GM18502 (cell line): ENCODE measurements at regions not wholly inside any gene's neighbourhood (a gene's known extent, or its start where the extent isn't known, plus 50 kb on each side); places are given as distances from the start of the nearest gene placed in this dataset.
"Not testable (repeated sequence)": the region's sequence is repeated elsewhere in the genome, so short reads cannot be mapped to it uniquely, and the experiment has no call there.

Experiments
- ATAC-seq: cut with Tn5 transposase; IDR thresholded peaks from one replicate; pipeline ENCODE4 v1.9.1; 2021; ENCODE audit warnings: mild to moderate bottlenecking; ENCODE audit not compliant: unreplicated experiment, poor library complexity

- ATAC-seq = no peak
These were observed 50.6 kb upstream of the EHBP1 start for GRCh38 chr2:62654876-62655359.

GRCh38 chr2:62654423-62654791 lies 51.1 kb upstream of the EHBP1 start:
- no peak for ATAC-seq

- ATAC-seq = no peak
These were observed 51.7 kb upstream of the EHBP1 start for GRCh38 chr2:62653582-62654422.

GRCh38 chr2:62649087-62649486 lies 56.4 kb upstream of the EHBP1 start:
- ATAC-seq = not testable (repeated sequence)

- no peak for ATAC-seq
These were observed 62.4 kb upstream of the EHBP1 start for GRCh38 chr2:62643100-62643471.

GRCh38 chr2:62642429-62643099 lies 62.9 kb upstream of the EHBP1 start:
- ATAC-seq = no peak

GRCh38 chr2:62641936-62642335 lies 63.6 kb upstream of the EHBP1 start:
- ATAC-seq = no peak

- no peak for ATAC-seq
These were observed 64.1 kb upstream of the EHBP1 start for GRCh38 chr2:62641410-62641843.

- no peak for ATAC-seq
These were observed 74.1 kb upstream of the EHBP1 start for GRCh38 chr2:62631160-62632085.

GRCh38 chr2:62630206-62630605 lies 75.3 kb upstream of the EHBP1 start:
- ATAC-seq = not testable (repeated sequence)

- ATAC-seq = not testable (repeated sequence)
These were observed 76.2 kb upstream of the EHBP1 start for GRCh38 chr2:62629310-62629709.

GRCh38 chr2:62627667-62628066 lies 77.8 kb upstream of the EHBP1 start:
- ATAC-seq = no peak

GRCh38 chr2:62624855-62625254 lies 80.7 kb upstream of the EHBP1 start:
- no peak for ATAC-seq

GRCh38 chr2:62616486-62616885 lies 89.0 kb upstream of the EHBP1 start:
- not testable (repeated sequence) for ATAC-seq

GRCh38 chr2:62611854-62612253 lies 93.7 kb upstream of the EHBP1 start:
- no peak for ATAC-seq

- ATAC-seq = not testable (repeated sequence)
These were observed 99.5 kb upstream of the TMEM17 start for GRCh38 chr2:62605471-62605870.

GRCh38 chr2:62604336-62604735 lies 98.3 kb upstream of the TMEM17 start:
- ATAC-seq = no peak

GRCh38 chr2:62603154-62603712 lies 97.2 kb upstream of the TMEM17 start:
- ATAC-seq = no peak

- ATAC-seq = not testable (repeated sequence)
These were observed 93.8 kb upstream of the TMEM17 start for GRCh38 chr2:62599674-62600410.

GRCh38 chr2:62597323-62597722 lies 91.3 kb upstream of the TMEM17 start:
- ATAC-seq = no peak
